DOHH2 (cell line): ENCODE measurements at regions not wholly inside any gene's neighbourhood (a gene's known extent, or its start where the extent isn't known, plus 50 kb on each side); places are given as distances from the start of the nearest gene placed in this dataset.

Experiments used
- CTCF ChIP-seq: fragments of 200-600 bp; sonication (generic); IDR thresholded peaks from one replicate; pipeline ENCODE4 v1.5.1; 2014; ENCODE audit warnings: antibody characterized with exemption, mild to moderate bottlenecking, low read depth, low read length; ENCODE audit not compliant: poor library complexity, severe bottlenecking
- EZH2phosphoT487 ChIP-seq: fragments of 200-600 bp; sonication (generic); IDR thresholded peaks from 2 replicates; pipeline ENCODE4 v1.6.1; 2017; ENCODE audit warnings: borderline replicate concordance, mild to moderate bottlenecking, antibody characterized with exemption, low read length, moderate library complexity, mixed read lengths

- TF ChIP-seq CTCF (no peak), EZH2phosphoT487 (no peak)
Observed at GRCh38 chr17:71527311-71527710, 593.5 kb upstream of the SOX9 start.
